ENCODE measurements at regions not wholly inside any gene's neighbourhood (a gene's known extent, or its start where the extent isn't known, plus 50 kb on each side); places are given as distances from the start of the nearest gene placed in this dataset.

GRCh38 chr12:98420461-98420860, 94.9 kb upstream of the TMPO start:
- intact Hi-C loops (cut with micrococcal nuclease), result loop anchor here (10.0 kb wide), 1 partner anchor 574 kb away; no protein-coding TSS in a partner anchor

- intact Hi-C loops (cut with micrococcal nuclease), result loop anchor here (10.0 kb wide), 1 partner anchor 573 kb away; no protein-coding TSS in a partner anchor
Measured at GRCh38 chr12:98421316-98421715, 94.1 kb upstream of the TMPO start.

- intact Hi-C loops (cut with micrococcal nuclease), result loop anchor here (10.0 kb wide), 1 partner anchor 572 kb away; no protein-coding TSS in a partner anchor
Measured at GRCh38 chr12:98422359-98422758, 93.0 kb upstream of the TMPO start.

- intact Hi-C loops (cut with micrococcal nuclease), result loop anchor here (10.0 kb wide), 1 partner anchor 572 kb away; no protein-coding TSS in a partner anchor
Measured at GRCh38 chr12:98422812-98423211, 92.6 kb upstream of the TMPO start.

- intact Hi-C loops (cut with micrococcal nuclease), result loop anchor here (1.0 to 10.0 kb wide), 3 partner anchors 92 to 571 kb away; no protein-coding TSS in a partner anchor
Measured at GRCh38 chr12:98423963-98424362, 91.4 kb upstream of the TMPO start.

GRCh38 chr12:98424726-98425401, 90.5 kb upstream of the TMPO start:
- intact Hi-C loops (cut with micrococcal nuclease), result loop anchor here (1.0 to 10.0 kb wide), 4 partner anchors 91 to 570 kb away; no protein-coding TSS in a partner anchor

GRCh38 chr12:98425859-98426258, 89.5 kb upstream of the TMPO start:
- intact Hi-C loops (cut with micrococcal nuclease), result loop anchor here (5.0 to 10.0 kb wide), 2 partner anchors 106 to 569 kb away; no protein-coding TSS in a partner anchor

- intact Hi-C loops (cut with micrococcal nuclease), result no loop called here
Measured at GRCh38 chr12:98431089-98431488, 84.3 kb upstream of the TMPO start.

- intact Hi-C loops (cut with micrococcal nuclease), result no loop called here
Measured at GRCh38 chr12:98437166-98437565, 78.2 kb upstream of the TMPO start.

- intact Hi-C loops (cut with micrococcal nuclease), result no loop called here
Measured at GRCh38 chr12:98437806-98438595, 77.4 kb upstream of the TMPO start.

GRCh38 chr12:98438656-98439230, 76.6 kb upstream of the TMPO start:
- intact Hi-C loops (cut with micrococcal nuclease), result no loop called here

GRCh38 chr12:98439471-98439951, 75.9 kb upstream of the TMPO start:
- intact Hi-C loops (cut with micrococcal nuclease), result no loop called here

- intact Hi-C loops (cut with micrococcal nuclease), result no loop called here
Measured at GRCh38 chr12:98439981-98440581, 75.3 kb upstream of the TMPO start.

- intact Hi-C loops (cut with micrococcal nuclease), result no loop called here
Measured at GRCh38 chr12:98446060-98446459, 69.3 kb upstream of the TMPO start.

- intact Hi-C loops (cut with micrococcal nuclease), result no loop called here
Measured at GRCh38 chr12:98446682-98447081, 68.7 kb upstream of the TMPO start.

- intact Hi-C loops (cut with micrococcal nuclease), result no loop called here
Measured at GRCh38 chr12:98449584-98449983, 65.8 kb upstream of the TMPO start.

- intact Hi-C loops (cut with micrococcal nuclease), result loop anchor here (10.0 kb wide), 1 partner anchor 992 kb away; no protein-coding TSS in a partner anchor
Measured at GRCh38 chr12:98453070-98453469, 62.3 kb upstream of the TMPO start.

- intact Hi-C loops (cut with micrococcal nuclease), result loop anchor here (10.0 kb wide), 1 partner anchor 991 kb away; no protein-coding TSS in a partner anchor
Measured at GRCh38 chr12:98453492-98453891, 61.9 kb upstream of the TMPO start.

- intact Hi-C loops (cut with micrococcal nuclease), result loop anchor here (10.0 kb wide), 1 partner anchor 989 kb away; no protein-coding TSS in a partner anchor
Measured at GRCh38 chr12:98456041-98456440, 59.3 kb upstream of the TMPO start.

GRCh38 chr12:98456576-98457573, 58.5 kb upstream of the TMPO start:
- intact Hi-C loops (cut with micrococcal nuclease), result loop anchor here (10.0 kb wide), 1 partner anchor 988 kb away; no protein-coding TSS in a partner anchor
